H9 (cell line): ENCODE measurements at regions not wholly inside any gene's neighbourhood (a gene's known extent, or its start where the extent isn't known, plus 50 kb on each side); places are given as distances from the start of the nearest gene placed in this dataset.

Experiments used
- DNase-seq: peaks from one replicate; pipeline ENCODE4 v3.0.0-alpha.2; 2017
- H2AFZ ChIP-seq: one replicate; pipeline ENCODE4 v1.6.1; 2013; ENCODE audit warnings: mild to moderate bottlenecking, low read length, control low read depth, moderate library complexity
- H2AK5ac ChIP-seq: 2 replicates; pipeline ENCODE4 v1.6.1; 2013; ENCODE audit warnings: low read length, control low read depth, mixed read lengths; ENCODE audit not compliant: insufficient read length
- H2BK120ac ChIP-seq: one replicate; pipeline ENCODE4 v1.6.1; 2013; ENCODE audit warnings: low read depth, mild to moderate bottlenecking, low read length, control low read depth, inconsistent platforms; ENCODE audit not compliant: poor library complexity, severe bottlenecking
- H2BK12ac ChIP-seq: 2 replicates; pipeline ENCODE4 v1.6.1; 2013; ENCODE audit warnings: low read length, control low read depth, mixed read lengths, low read depth; ENCODE audit not compliant: insufficient read length
- H2BK15ac ChIP-seq: 2 replicates; pipeline ENCODE4 v1.6.1; 2013; ENCODE audit warnings: low read depth, low read length, control low read depth
- H2BK20ac ChIP-seq: one replicate; pipeline ENCODE4 v1.6.1; 2013; ENCODE audit warnings: low read depth, mild to moderate bottlenecking, low read length, control low read depth, inconsistent platforms; ENCODE audit not compliant: poor library complexity, severe bottlenecking
- H2BK5ac ChIP-seq: 2 replicates; pipeline ENCODE4 v1.6.1; 2013; ENCODE audit warnings: low read length, control low read depth, mixed read lengths; ENCODE audit not compliant: insufficient read length
- H3K14ac ChIP-seq: 2 replicates; pipeline ENCODE4 v1.6.1; 2013; ENCODE audit warnings: low read length, control low read depth; ENCODE audit not compliant: insufficient read depth
- H3K18ac ChIP-seq: 2 replicates; pipeline ENCODE4 v1.6.1; 2013; ENCODE audit warnings: low read depth, mild to moderate bottlenecking, mixed read lengths, low read length, control low read depth; ENCODE audit not compliant: insufficient read length
- H3K23ac ChIP-seq: 2 replicates; pipeline ENCODE4 v1.6.1; 2013; ENCODE audit warnings: low read length, control low read depth, mixed read lengths, low read depth; ENCODE audit not compliant: insufficient read length
- H3K23me2 ChIP-seq: 2 replicates; pipeline ENCODE4 v1.6.1; 2013; ENCODE audit warnings: low read depth, mild to moderate bottlenecking, mixed read lengths, low read length, control low read depth; ENCODE audit not compliant: insufficient read length, poor library complexity, severe bottlenecking
- H3K27ac ChIP-seq: 2 replicates; pipeline ENCODE4 v1.5.1; 2013; ENCODE audit warnings: low read length, control low read depth, mixed read lengths, low read depth; ENCODE audit not compliant: insufficient read length
- H3K27me3 ChIP-seq: 2 replicates; pipeline ENCODE4 v1.6.1; 2013; ENCODE audit warnings: low read length, control low read depth, inconsistent platforms; ENCODE audit not compliant: insufficient read depth
- H3K4ac ChIP-seq: 2 replicates; pipeline ENCODE4 v1.6.1; 2013; ENCODE audit warnings: low read depth, mild to moderate bottlenecking, control low read depth, inconsistent platforms, low read length, moderate library complexity
- H3K4me1 ChIP-seq: 2 replicates; pipeline ENCODE4 v1.6.1; 2013; ENCODE audit warnings: low read length, control low read depth, inconsistent platforms; ENCODE audit not compliant: insufficient read depth
- H3K4me2 ChIP-seq: 2 replicates; pipeline ENCODE4 v1.6.1; 2013; ENCODE audit warnings: low read length, control low read depth, mixed read lengths; ENCODE audit not compliant: insufficient read length, insufficient read depth
- H3K56ac ChIP-seq: 2 replicates; pipeline ENCODE4 v1.6.1; 2013; ENCODE audit warnings: low read depth, mild to moderate bottlenecking, mixed read lengths, low read length, control low read depth; ENCODE audit not compliant: insufficient read length
- H3K79me1 ChIP-seq: 2 replicates; pipeline ENCODE4 v1.6.1; 2013; ENCODE audit warnings: low read depth, mild to moderate bottlenecking, moderate library complexity, low read length, control low read depth, inconsistent platforms; ENCODE audit not compliant: insufficient read depth, poor library complexity, severe bottlenecking
- H3K79me2 ChIP-seq: 2 replicates; pipeline ENCODE4 v1.6.1; 2013; ENCODE audit warnings: low read length, control low read depth, inconsistent platforms; ENCODE audit not compliant: insufficient read depth
- H3K9ac ChIP-seq: 2 replicates; pipeline ENCODE4 v1.6.1; 2013; ENCODE audit warnings: low read length, control low read depth, mixed read lengths; ENCODE audit not compliant: insufficient read length; ENCODE audit errors: extremely low read depth
- H3K9me3 ChIP-seq: one replicate; pipeline ENCODE4 v1.6.1; 2013; ENCODE audit warnings: low read depth, low read length, inconsistent platforms; ENCODE audit not compliant: control insufficient read depth
- H3T11ph ChIP-seq: one replicate; pipeline ENCODE4 v1.6.1; 2013; ENCODE audit warnings: mild to moderate bottlenecking, low read length, control low read depth, inconsistent platforms
- H4K20me1 ChIP-seq: one replicate; pipeline ENCODE4 v1.6.1; 2013; ENCODE audit not compliant: control insufficient read depth, insufficient read length, insufficient read depth
- H4K5ac ChIP-seq: 2 replicates; pipeline ENCODE4 v1.6.1; 2013; ENCODE audit warnings: low read depth, mild to moderate bottlenecking, mixed read lengths, low read length, control low read depth; ENCODE audit not compliant: insufficient read length
- H4K8ac ChIP-seq: replicated peaks from 2 replicates; pipeline ENCODE4 v1.6.1; 2013; ENCODE audit warnings: low read length, control low read depth, mixed read lengths, low read depth; ENCODE audit not compliant: insufficient read length
- H4K91ac ChIP-seq: 2 replicates; pipeline ENCODE4 v1.6.1; 2013; ENCODE audit warnings: low read depth, mild to moderate bottlenecking, moderate library complexity, mixed read lengths, low read length, control low read depth; ENCODE audit not compliant: insufficient read length
- H3K27ac Mint-ChIP-seq, 3 experiments: 2 replicates in 2 of 3; 3 replicates in 1 of 3; pipeline ENCODE4 v1.8.0; 2020 to 2021; ENCODE audit warnings: mixed read lengths in 3 of 3, mild to moderate bottlenecking in 1 of 3, moderate library complexity in 1 of 3
- H3K27me3 Mint-ChIP-seq: 2 replicates; pipeline ENCODE4 v1.8.0; 2021; ENCODE audit warnings: low read depth, mild to moderate bottlenecking, moderate library complexity, mixed read lengths
- H3K36me3 Mint-ChIP-seq, 3 experiments: 2 replicates in 2 of 3; 3 replicates in 1 of 3; pipeline ENCODE4 v1.8.0; 2020 to 2021; ENCODE audit warnings: low read depth in 3 of 3, mixed read lengths in 3 of 3; ENCODE audit not compliant: insufficient read depth in 1 of 3
- H3K4me1 Mint-ChIP-seq, 2 experiments: 2 replicates each; pipeline ENCODE4 v1.8.0; 2020; ENCODE audit warnings: mixed read lengths in 2 of 2
- H3K4me3 Mint-ChIP-seq, 2 experiments: 2 replicates in 1 of 2; 3 replicates in 1 of 2; pipeline ENCODE4 v1.8.0; 2020 to 2021; ENCODE audit warnings: mild to moderate bottlenecking in 2 of 2, mixed read lengths in 2 of 2, moderate library complexity in 1 of 2
- H3K9me3 Mint-ChIP-seq, 2 experiments: 2 replicates in 1 of 2; 3 replicates in 1 of 2; pipeline ENCODE4 v1.8.0; 2020; ENCODE audit warnings: mild to moderate bottlenecking in 2 of 2, mixed read lengths in 2 of 2, moderate library complexity in 1 of 2
- WGBS: extraction: QIAGEN DNeasy Blood & Tissue Kit; methylation state at CpG from one replicate; pipeline ENCODE4 v1.1.7; 2013; ENCODE audit warnings: missing lambda C conversion rate, low lambda C conversion rate, mixed read lengths; ENCODE audit not compliant: insufficient read length; ENCODE audit errors: extremely low coverage; 5-methylcytosine and 5-hydroxymethylcytosine counted together
- TF ChIP-seq, protein P1 (sequence below): fragments of 200-600 bp; sonication (generic); conservative IDR thresholded peaks from 3 replicates; pipeline ENCODE4 v1.8.0; 2021; ENCODE audit warnings: antibody characterized with exemption, mild to moderate bottlenecking

DNA sequence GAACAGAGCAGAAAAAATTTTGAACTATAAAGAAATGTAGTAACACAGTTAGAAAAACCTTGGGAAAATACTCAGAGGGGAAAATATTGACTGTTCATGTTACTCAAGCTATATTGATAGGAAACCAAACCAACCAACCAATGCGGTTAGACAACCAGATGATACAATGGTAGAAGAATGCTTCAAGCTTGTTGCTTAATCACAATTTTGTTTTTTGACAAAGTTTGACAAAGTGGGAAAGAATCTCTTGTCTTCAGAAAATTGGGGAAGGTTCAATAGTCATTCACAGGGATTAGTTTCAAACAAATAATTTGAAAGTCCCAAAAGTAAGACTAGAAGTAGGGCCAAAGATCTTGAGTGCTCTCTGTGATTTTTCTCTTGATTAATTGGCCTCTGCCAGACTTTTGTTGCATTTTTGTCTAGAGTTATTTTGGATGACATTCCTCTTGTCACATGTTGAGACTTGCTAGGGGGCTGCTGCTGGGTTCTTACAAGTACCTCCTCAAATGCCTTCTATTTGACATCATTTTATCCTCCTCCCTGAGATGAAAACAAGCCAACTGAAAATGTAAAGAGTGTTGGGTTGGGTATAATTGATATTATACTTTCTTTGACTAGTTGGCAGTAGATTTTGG, 233.1 kb upstream of the PHYHIPL start:
- Mint-ChIP-seq H3K4me3 (no peak overlapping the region), H3K9me3 (no peaks in the 10 kb centered on the region), H3K27ac (no peak overlapping the region), H3K36me3 (no peaks in the 10 kb centered on the region; a peak in 1 of 7 replicates), H3K27me3 (peaks cover 7% of the 10 kb centered on the region), H3K4me1 (no peaks in the 10 kb centered on the region)
- no peak overlapping the region for H2BK12ac ChIP-seq
- no peak overlapping the region for H2AK5ac ChIP-seq
- H2BK15ac ChIP-seq: no peak overlapping the region
- H3K9ac ChIP-seq: no peak overlapping the region
- H3K79me1 ChIP-seq: no peaks in the 10 kb centered on the region
- no peak overlapping the region for H3K4ac ChIP-seq
- no peaks in the 10 kb centered on the region for H3K23me2 ChIP-seq
- H4K20me1 ChIP-seq: no peaks in the 10 kb centered on the region
- no peak overlapping the region for H3K4me2 ChIP-seq
- H3K9me3 ChIP-seq: no peaks in the 10 kb centered on the region
- no peak overlapping the region for H3K56ac ChIP-seq
- no peaks in the 10 kb centered on the region for H3K79me2 ChIP-seq
- TF ChIP-seq, protein P1, sequence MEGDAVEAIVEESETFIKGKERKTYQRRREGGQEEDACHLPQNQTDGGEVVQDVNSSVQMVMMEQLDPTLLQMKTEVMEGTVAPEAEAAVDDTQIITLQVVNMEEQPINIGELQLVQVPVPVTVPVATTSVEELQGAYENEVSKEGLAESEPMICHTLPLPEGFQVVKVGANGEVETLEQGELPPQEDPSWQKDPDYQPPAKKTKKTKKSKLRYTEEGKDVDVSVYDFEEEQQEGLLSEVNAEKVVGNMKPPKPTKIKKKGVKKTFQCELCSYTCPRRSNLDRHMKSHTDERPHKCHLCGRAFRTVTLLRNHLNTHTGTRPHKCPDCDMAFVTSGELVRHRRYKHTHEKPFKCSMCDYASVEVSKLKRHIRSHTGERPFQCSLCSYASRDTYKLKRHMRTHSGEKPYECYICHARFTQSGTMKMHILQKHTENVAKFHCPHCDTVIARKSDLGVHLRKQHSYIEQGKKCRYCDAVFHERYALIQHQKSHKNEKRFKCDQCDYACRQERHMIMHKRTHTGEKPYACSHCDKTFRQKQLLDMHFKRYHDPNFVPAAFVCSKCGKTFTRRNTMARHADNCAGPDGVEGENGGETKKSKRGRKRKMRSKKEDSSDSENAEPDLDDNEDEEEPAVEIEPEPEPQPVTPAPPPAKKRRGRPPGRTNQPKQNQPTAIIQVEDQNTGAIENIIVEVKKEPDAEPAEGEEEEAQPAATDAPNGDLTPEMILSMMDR: no peak
- no peak overlapping the region for H3K18ac ChIP-seq
- no peak overlapping the region for H3K14ac ChIP-seq
- WGBS: no CpG with 5 or more reads among the region's 1 CpG
- no peak overlapping the region for H3K27ac ChIP-seq
- no peak overlapping the region for H4K5ac ChIP-seq
- no peak overlapping the region for H4K91ac ChIP-seq
- no peak for DNase-seq
- H2BK5ac ChIP-seq: no peak overlapping the region
- H2AFZ ChIP-seq: no peak overlapping the region
- H3K4me1 ChIP-seq: no peaks in the 10 kb centered on the region
- no peak overlapping the region for H4K8ac ChIP-seq
- H3T11ph ChIP-seq: no peak overlapping the region
- H3K27me3 ChIP-seq: no peaks in the 10 kb centered on the region
- H3K23ac ChIP-seq: no peak overlapping the region
- H2BK120ac ChIP-seq: no peak overlapping the region
- no peak overlapping the region for H2BK20ac ChIP-seq
